ENCODE measurements at regions not wholly inside any gene's neighbourhood (a gene's known extent, or its start where the extent isn't known, plus 50 kb on each side); places are given as distances from the start of the nearest gene placed in this dataset.
"Not testable (repeated sequence)": the region's sequence is repeated elsewhere in the genome, so short reads cannot be mapped to it uniquely, and the experiment has no call there.

DNA sequence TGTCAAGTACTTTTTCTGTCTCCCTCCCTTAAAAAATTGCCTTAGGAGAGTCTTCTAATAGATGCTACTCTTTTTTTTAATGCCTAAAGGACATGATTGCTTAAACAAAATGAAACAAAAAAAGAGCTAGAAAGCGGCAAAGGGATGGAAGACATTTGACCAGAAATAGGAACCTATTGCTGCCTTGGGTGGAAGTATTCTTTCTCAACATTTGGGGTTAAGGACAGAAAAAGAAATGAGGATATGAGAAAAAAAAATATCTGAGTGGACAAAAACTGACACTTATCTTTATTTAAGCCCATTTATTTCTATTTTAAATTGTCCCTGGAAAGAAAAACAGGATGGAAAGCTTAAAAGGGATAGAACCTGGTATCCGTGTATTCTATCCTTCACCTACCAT is 664.9 kb upstream of the CITED2 start:
- DNase-seq: no peak

DNA sequence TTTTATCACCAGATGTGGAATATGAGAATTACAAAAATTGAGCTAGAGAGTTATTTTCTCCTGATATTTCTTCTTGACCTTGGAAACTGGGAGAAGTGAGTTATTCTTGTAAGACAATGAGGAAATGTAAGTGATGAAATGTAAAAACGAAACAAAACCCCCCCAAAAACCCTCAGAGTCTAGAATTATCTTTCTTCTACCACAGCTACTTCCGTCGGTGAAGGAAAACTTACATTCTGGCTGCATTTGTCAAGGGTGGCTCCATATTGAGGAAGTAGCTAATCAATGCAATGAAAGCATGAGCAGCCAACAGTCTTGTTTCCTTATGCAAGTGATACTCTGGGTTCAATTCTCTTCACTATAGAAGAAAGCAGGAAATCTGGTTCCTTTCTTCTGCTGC is 661.7 kb upstream of the CITED2 start:
- DNase-seq: no peak

DNA sequence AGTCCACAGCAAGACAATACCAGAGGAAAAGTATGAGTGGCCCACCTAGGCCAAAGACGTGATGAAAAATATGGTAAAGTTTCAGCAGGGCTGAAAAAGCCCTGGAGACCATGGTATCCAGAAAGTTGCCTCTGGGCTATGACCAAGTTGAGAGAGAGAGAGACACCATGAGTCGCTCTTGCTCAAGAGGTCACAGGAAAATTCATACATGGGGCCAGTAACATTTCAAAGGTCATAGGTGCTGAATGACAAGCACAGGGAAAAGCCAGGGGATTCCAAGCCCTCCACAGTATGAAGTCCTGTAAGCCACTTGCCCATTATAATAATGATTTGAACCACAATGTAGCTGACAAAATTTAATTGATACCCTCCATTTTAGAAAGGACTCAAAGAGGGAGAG is 657.7 kb upstream of the CITED2 start:
- no peak for DNase-seq

DNA sequence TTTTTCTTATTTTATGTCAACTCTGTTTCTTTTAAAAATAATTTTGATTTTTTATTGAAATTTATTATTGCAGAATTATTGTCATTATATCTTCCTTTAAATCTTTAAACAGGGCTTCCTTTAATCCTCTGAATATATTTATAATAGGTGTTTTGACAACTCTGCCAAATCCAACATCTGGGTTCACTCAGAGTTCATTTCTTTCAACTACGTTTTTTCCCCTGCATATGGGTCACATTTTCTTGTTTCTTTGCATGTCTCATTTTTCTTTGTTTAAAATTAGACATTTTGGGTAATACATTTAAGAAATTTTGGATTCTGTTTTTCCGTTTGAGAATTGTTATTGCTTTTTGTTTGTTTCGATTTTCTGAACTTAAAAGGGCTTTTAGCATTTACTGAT is 655.1 kb upstream of the CITED2 start:
- DNase-seq: no peak

DNA sequence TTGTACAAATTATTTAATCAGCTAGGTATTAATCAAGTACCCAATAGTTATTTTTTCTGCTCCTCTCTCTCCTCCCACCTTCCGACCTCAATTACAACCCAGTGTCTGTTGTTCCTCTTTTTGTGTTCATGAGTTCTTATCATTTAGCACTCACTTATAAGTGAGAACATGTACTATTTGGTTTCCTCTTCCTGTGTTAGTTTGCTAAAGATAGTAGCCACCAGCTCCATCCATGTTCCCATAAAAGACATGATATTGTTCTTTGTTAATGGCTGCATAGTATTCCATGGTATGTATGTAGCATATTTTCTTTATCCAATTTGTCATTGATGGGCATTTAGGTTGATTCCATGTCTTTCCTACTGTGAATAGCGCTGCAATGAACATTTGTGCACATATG is 652.8 kb upstream of the CITED2 start:
- DNase-seq: peak; percentile 5

DNA sequence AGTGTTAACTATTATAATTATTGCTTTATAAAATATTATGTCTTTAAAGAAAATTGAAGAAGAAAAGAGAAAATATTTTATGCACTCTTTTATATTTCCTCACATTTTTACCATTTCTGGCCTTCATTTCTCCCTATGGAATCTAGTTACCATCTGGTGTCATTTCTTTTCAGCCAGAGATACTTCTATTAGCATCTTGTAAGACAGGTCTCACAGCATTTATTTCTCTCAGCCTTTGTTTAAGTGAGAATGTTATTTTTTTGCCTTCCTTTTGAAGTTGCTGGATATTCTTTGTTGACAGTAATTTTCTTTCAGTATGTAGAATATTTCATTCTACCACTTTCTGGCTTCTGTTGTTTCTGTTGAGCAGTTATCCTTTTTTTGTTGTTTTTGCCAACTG is 652.1 kb upstream of the CITED2 start:
- DNase-seq: no peak

DNA sequence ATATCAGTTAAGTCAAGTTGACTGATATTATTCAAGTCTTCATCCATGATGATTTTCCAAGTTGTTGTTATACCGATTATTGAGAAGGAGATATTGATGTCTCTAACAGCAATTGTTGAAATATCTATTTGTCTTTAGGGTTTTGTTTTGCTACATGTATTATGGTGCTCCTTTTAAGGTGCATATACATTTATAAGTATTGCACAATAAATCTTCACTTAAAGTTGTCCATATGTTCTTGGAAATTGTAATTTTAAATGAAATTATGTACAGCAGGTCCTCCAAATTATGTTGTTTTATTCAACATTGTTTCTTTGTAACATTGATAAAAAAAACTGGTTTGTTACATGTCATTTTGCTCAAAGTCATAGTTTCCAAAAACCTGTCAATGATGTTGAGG is 650.7 kb upstream of the CITED2 start:
- DNase-seq: no peak

DNA sequence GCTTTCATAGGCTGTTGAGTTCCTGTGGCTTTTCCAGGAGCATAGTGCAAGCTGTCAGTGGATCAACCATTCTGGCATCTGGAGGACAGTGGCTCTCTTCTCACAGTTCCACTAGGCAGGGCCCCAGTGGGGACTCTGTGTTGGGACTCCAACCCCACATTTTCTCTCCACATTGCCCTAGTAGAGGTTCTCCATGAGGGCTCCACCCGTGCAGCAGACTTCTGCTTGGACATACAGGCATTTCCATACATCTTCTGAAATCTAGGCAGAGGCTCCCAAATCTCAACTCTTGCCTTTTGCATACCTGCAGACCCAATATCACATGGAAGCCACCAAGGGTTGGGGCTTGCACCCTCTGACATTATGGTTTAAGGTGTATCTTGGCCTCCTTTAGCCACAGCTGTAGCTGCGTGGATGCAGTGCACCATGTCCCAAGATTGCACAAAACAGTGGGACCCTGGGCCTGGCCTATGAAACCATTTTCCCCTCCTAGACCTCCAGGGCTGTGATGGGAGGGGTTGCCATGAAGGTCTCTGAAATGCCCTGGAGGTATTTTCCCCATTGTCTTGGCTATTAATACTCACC is 645.9 kb upstream of the CITED2 start:
- no peak for DNase-seq

DNA sequence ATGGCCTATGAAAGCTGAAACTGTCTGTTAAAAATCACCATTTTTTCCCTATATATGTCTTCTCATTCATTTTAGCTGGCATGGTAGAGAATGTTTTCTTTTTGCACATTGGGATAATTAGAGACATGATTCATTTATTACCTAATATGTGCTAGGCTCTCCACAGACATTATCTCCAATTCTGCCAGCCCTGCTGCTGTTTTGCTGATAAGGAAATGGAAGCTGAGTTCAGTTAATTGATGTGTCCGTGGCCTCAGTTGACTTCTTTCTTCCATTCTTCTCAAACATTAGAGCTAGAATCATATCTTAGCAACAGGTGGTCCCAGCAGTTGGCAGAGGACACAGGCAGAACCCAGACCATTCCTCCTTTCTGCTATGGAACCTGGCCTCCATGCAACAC is 644.1 kb upstream of the CITED2 start:
- peak; percentile 96 for DNase-seq

DNA sequence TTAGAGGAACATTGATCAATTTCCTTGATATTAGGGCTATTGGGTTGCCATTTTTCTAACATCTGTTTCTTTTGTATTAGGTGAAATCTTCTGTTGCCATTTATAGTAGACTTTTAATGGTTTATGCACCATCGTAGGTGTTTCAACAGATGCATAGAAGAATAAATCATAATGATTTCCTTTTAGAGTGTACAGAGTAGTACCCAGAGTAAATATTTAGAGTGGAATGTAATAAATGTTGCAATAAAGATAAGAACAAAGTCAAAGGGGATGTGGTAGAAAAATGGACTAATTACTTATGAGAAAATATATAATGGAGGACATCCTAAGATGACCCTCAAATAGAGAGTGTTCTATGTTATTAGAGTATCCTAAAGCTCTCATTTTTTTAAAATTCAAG is 643.0 kb upstream of the CITED2 start:
- DNase-seq: no peak

DNA sequence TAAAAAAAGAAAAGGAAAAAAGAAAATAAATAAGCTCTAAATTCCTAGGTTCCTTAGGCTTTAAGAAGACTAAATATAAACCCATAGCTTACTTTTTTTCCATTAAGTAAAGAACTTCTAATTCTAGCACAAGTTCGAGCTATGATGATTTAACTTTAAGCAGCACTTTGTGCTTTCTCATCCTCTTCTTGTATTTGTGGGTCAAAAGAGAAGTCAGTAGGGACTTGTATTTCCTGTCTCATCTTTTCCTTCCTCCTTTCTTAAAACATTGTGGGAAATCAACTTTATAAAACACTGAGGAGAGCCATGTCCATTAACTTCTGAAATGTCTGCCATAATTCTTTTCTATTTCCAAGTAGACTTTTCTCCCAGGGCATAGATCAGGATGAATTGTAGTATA is 637.7 kb upstream of the CITED2 start:
- no peak for DNase-seq

DNA sequence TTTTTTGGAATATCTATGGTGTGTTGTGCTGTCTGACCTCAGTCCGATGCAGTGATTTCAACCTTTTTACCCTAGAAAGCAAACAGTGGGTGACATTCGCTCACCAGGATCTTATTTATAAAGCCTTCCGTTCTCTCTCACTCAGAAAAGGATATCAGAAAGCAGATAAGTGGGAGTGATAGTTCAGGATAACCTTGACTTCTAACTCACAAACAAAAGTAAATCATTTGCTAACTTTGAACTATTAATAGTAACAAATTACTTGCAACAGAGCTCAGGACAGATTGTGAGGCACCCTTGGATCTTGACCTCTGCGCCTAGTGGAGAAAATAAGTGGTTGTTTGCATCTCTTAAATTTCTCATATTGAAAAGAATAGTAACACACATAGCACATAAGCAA is 637.1 kb upstream of the CITED2 start:
- no peak for DNase-seq

DNA sequence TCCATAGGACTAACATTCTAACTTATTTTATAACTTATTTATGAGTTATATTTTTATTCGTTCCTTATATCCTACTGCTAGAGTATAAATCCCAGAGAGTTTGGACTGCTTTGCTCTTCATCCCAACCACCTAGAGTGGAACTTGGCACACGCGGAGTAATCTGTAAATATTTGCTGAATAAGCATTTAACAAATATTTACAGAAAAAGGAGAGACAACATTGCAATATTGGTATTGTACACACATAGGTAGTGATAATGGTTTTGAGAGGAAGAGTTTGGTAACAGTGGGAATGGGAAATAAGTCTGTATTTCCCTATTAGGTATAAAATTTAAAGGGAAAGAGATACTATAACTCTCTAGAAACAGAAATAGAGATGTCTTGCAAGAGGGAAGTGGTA is 634.8 kb upstream of the CITED2 start:
- no peak for DNase-seq

DNA sequence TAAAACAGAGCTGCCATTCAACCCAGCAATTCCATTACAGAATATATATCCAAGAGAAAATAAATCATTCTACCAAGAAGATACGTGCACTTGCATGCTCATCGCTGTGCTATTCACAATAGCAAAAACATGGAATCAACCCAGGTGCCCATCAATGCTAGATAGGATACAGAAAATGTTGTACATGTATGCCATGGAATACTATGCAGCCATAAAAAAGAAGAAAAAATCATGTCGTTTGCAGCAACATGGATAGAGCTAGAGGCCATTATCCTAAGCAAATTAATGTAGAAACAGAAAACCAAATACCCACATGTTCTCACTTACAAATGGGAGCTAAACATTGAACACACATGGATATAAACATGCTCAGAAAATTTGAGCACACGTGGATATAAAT is 633.1 kb upstream of the CITED2 start:
- DNase-seq: no peak

DNA sequence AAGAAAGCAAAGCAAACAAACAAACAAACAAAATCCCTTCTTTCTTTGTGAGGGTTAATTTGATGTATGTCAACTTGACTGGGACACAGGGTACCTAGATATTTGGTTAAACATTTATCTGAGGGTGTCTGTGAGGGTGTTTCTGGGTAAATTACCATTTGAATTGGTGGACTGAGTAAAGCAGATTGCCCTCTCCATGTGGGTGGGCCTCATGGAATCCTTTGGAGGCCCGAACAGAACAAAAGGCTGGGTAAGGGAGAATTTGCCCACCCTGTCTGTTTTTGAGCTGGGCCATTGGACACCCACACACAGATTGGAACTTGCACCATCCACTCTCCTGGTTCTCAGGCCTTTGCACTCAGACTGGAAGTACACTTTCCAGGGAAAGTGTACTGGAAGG is 628.8 kb upstream of the CITED2 start:
- no peak for DNase-seq

DNA sequence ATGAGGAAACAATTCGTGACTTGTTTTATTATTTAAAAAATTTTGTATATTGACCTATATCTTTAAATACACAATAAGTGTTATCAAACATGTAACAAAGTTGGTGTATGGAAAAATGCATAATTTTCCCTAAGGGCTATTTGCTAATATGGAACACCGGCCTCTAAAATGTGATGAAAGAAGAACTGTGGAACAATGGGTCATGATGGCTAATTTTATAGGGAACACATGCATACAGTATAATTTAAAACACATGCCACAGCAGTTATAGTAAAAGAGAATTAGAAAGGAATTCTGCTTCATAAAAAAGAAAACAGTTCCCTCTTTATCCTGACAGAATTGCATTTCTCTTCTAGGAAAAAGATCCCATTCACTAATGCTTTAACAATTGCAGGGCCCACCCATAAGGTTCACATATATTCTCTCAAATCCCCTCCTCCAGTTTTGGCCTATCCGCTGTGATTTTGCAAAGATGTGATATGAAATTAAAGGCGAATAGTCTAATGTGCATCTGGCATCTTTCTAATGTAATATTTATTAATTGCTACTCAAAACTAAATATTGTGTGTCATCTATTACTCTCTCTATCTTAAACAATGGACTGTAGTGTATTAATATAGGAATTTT is 628.1 kb upstream of the CITED2 start:
- no peak for DNase-seq

DNA sequence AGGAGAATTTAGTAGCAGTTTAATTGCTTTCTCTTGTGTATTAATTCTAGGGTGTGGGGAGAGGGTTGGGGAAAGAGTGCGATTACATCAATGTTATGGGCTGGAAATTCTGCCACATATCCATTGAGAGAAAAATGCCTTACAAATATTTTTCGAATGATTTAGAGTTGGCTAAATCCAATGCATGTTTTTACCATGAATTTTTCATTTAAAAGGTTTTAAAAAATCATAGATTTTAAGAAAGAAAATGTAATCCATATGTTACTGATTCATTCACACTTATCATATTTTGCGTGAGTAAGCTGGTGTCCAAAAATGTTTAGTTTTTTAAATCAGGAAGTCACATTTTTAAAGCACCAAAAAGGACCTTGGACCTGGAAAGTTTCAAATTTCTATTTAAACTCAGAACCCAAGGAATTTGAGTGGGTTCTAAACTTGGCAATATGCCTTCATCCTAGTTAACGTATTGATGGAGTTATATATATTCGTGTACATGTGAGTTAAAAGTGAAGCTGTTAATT is 627.4 kb upstream of the CITED2 start:
- no peak for DNase-seq

DNA sequence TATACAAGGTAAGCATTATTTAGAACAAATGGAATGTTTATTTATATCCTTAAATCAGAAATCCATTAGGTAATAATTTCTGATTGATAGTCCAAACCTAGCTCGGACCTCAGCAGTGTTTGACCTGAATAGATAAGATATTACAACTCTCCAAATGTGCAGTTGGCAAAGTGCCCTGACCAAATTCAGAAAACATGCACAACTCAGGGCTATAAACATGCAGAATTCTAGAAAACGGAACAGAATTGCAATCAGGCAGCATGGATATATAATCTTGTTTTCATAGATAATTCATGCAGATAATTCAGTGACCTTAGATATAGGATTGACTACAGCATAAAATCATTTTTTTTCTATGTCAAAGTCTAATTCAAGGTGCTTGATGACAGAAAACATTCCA is 626.6 kb upstream of the CITED2 start:
- peak; percentile 3 for DNase-seq

DNA sequence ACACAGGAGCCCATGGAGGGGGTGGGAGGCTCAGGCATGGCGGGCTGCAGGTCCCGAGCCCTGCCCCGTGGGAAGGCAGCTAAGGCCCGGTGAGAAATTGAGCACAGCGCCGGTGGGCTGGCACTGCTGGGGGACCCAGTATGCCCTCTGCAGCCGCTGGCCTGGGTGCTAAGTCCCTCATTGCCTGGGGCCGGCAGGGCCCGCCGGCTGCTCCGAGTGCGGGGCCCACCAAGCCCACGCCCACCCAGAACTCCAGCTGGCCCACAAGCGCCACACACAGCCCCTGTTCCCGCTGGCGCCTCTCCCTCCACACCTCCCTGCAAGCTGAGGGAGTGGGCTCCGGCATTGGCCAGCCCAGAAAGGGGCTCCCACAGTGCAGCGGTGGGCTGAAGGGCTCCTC is 625.2 kb upstream of the CITED2 start:
- DNase-seq: not testable (repeated sequence)

DNA sequence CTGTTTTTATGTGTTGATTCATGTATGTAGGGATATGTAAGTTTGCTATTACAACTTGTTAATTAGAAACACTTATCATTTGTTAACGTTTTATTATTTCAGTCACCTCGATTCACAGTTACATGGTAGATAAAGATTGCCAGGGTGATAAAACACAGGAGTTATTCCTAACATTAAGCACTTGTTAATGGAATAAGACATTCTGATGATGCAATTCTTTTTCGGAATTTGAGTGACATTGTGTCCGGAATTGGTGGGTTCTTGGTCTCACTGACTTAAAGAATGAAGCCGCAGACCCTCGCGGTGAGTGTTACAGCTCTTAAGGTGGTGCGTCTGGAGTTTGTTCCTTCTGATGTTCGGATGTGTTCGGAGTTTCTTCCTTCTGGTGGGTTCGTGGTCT is 624.0 kb upstream of the CITED2 start:
- not testable (repeated sequence) for DNase-seq

DNA sequence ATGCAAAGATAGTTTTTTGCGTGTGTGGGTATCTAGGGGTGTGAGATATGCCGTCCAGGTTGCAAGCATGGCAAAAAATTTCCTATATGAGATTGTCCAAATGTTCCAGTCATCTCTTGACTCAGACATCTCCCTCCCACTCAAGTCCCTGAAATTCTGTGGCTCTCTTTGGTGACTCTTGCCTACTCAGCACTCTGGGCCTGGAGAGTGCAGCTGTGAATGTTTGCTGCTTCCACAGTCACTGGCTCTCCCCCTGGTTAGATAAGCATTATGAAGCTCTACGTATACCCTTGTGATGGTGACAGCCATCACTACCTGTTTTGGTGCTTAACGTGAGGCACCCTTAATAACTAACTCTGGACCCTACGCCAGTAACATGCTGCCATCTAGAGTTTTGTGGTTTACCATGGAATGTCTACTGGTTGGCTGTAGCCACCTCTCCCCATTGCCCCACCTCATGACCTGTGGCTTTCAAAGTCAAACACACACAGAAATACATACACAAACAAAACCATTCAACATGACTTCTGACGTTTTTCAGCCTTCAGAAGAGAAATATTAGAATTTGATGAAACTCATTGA is 621.9 kb upstream of the CITED2 start:
- DNase-seq: peak; percentile 46

DNA sequence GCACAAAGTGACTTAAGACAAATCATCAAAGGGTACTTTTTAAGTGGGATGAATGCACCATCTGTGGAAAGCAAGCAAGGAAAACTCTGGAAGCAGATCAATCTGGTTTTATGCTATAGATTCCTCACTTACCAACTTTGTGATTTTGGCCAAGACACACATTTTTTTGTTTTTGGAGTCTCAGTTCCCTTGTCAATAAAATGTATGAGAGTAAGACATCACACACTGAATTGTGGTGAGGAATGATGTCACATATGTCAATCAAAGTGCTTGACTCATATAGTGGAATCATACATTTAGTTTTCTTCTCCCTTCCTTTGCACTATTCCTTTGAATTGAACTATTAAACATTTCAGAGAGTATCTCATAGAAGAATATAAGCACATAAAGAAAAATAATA is 620.5 kb upstream of the CITED2 start:
- DNase-seq: no peak

DNA sequence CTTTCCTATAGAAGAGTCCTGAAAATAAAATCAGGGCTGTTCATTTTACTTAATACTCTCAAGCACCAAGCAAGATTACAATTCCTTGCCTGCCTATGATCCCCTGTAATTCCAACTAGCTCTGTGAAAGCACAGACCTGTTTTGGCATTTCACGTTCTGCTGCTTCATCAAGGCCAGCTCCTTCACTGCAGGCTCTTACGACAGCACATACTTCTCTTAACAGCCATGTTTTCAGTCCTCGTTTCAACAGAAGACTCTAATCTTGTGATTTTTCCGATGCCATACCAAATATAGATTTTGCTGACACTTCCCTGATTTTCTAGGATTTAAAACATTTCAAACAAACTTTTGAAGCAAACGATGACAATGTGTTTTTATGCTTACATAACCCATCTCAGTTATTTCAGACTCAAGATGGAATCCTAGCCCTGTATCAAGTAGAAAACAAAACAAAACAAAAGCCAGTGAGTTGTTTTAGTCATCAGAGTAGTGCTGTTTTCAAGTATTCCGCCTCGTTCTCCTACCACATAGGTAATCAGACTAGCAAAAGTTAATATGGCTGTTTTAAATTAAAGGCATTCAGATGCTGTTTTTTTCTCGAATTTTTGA is 616.5 kb upstream of the CITED2 start:
- no peak for DNase-seq

DNA sequence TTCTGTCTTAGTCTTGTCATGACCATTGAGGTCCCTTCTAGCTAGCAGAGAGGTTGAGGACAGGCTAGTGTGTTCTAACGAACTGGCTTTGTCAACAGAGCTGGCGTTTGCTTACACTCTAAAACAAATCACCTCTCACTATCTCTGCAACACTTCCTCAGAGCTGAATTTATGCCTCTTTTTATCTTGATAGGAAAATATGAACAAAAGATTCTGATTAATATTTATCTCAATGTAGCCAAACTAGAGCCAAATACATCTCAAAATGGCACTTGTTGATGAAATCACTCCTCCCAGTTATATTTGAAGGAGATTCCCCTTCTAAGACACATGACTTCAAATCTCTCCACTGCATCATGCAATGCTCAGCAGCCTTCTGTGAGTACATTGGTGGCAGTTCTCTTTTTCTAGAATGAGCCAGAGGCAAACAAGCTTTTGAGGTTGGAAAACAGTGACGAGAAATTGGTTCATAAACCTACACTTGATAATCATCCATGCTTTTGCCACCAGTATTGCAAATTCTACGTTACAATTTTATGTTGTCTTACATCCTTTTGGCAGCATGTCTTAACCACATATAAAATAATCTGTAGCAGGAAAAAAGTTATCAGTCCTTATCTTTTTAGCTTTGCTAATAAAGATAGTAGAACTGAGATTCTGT is 615.7 kb upstream of the CITED2 start:
- DNase-seq: no peak

All from hematopoietic multipotent progenitor cell treated with erythropoietin and hydrocortisone succinate and interleukin-3 and kit ligand, for 8 days (in vitro differentiated cells).